NCI-H146 treated with DMSO at 0.1 percent for 48 hours (cell line): ENCODE measurements at regions not wholly inside any gene's neighbourhood (a gene's known extent, or its start where the extent isn't known, plus 50 kb on each side); places are given as distances from the start of the nearest gene placed in this dataset.
A peak's percentile ranks its signal among the peaks of the same experiment; 100 is the strongest.

Experiments used
- DNase-seq: peaks from one replicate; lab custom pipeline; 2025; ENCODE audit not compliant: unreplicated experiment; lab: John Stamatoyannopoulos, UW

- DNase-seq, result no peak
Observed at GRCh38 chr7:106486331-106486730, 174.6 kb downstream of the CCDC71L start.

DNA sequence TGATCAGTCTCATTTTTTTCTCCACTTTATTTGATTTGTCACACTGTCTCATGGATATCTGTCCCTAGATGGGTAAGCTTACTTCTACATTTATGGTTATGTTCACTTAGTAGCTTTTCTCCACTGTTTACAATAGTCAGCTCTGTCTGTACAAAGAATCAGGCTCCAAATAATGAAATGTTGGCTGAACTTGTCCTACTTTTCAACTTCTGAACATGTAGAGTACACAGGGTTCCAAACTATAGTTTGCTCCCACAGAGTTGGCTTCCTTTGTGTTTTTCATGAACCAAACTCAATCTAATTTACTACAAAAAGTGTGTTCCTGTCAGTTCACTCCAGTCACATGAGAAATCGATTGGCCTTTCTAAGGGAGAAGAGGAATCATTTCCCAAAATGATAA lies 175.0 kb downstream of the CCDC71L start:
- DNase-seq, result no peak

- no peak for DNase-seq
Observed at GRCh38 chr7:106485031-106485551, 175.9 kb downstream of the CCDC71L start.

- DNase-seq, result no peak
Observed at GRCh38 chr7:106484562-106484961, 176.4 kb downstream of the CCDC71L start.

- no peak for DNase-seq
Observed at GRCh38 chr7:106482091-106482490, 178.9 kb downstream of the CCDC71L start.

DNA sequence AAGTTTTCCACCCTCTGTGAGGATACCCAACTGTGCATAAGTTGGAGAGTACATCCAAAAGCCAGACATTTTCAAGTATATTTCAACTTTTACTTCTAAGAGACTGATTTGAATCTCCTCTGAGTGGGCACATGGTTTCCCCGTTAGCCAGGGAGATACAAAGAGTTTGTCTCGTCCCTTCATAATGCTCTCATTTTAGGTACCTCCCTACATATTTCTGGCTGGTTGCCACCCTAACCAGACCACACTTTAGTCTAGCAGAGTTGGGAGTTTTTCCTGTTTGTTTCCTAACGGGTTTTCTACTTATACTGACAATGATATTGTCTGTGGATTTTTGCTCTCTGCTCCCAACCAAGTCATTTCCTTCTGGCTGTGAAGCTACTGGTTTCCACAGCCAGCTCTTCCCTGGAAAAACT lies 180.3 kb downstream of the CCDC71L start:
- DNase-seq, result no peak

DNA sequence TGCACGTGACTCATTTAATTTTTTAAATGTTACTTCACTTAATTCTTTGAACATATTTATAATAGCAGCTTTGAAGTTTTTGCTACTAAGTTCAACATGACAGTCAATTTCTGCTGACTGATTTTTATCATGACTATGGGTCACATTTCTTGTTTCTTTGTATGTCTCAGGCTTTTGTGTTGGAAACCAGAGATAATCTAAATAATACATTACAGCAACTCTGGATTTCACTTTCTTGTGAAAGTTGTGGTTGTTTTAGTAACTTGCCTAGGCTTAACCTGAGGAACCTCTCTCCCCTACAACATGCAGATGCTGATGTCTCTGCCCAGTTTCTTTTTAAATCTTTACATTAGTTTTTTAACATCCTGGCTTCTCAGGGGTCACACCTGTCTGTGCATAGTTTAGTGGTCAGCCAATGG lies 180.8 kb downstream of the CCDC71L start:
- no peak for DNase-seq

DNA sequence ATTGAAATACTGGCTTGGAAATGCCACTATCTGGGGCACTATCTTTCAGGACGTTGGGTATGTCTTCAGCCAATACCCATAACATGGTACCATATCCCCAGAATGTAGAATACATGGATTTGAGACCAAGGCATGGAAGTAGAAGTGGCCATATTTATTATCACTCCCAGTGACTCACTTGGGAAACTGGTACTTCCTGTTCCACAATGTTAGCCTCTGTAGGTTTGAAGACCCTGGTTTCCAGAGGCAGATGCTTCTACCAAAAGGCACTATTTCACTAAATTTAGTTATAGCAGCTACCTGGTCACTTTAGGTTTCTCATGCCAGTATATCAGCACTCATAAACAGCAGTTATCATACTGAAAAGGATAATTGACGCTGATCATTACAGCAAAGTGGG lies 184.2 kb downstream of the CCDC71L start:
- DNase-seq, result no peak

DNA sequence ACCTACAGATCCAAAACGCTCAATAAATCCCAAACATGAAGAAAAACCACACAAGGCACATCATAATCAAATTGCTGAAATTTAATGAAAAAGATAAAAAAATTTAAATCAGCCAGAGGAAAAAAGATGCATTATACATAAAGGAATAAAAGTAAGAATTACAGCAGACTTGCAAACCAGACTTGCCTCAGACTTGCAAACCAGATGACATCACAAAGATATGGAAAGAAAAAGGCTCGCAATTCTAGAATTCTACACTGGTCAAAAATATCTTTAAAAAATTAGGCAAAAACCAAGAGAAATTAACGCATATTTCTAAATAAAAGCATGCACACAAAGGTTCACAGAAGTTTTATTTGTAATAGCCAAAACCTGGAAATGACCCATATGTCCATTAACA lies 188.0 kb upstream of the NAMPT start:
- no peak for DNase-seq

DNA sequence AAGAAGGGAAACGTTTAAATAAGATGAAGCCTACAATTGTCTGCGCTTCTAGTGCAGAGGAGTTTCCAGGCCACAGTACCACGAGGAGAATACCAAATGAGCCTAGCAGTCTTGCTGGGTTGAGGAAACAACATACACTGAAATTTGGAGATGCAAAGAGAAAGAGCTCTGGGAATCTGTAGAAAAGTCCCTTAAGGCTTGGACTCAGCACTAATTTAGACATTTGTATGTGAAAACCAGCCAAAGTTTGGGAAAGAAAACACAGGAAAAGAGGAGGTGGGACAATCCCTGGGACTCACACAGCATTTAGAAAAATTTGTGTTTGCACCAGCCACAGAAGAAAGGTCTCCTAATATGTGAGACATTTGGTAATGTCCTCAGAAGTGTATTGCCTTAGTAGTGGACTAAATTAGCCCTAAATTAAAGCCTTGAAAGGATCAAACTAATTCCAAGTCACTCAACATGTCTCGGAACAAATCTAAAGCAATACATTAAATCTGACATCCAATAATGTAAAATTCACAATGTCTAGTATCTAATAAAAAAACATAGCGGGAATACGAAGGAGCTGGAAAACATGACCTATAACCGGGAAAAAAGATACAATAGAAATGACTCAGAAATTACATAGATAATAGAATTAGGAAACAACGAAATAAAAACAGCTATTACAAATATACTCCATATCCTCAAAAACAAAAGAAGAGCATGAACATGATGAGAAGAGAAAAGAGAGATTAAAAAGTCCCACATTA lies 187.1 kb upstream of the NAMPT start:
- DNase-seq, result no peak

DNA sequence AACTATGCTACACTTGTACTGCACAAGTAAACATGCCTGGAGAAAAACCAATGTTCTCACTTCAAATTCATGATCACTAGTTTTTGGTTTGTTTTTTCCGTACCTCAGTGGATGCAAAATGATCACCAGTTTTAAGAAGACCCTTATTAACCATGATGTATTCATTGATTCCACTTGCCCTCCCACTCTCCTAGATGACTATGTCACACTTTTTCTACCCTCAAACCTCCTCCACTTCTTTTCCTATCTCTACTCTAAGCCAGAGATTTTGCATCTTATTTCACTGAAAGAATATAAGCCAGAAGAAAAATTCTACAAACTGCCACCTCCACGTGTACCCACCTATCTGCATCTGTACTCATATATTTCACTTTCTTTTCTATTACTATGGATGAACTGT lies 186.2 kb upstream of the NAMPT start:
- DNase-seq, result no peak

DNA sequence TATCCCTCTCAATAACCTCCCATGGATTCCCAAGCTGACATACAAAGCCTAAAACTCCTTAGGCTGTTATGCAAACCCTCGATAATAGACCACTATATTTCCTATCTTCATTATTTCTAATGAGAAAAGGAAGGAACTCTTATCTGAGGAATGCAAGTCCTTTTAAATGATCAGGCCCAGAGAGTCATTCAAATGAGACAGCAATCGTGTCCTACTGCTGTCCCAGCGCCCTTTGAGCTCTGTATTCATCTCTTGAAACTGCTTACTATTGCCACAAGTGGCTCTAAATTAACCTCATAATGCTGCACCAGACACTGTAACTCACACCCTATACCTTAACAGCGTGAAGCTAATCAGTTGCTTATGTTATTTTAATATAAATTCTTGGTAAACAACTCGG lies 182.1 kb upstream of the NAMPT start:
- DNase-seq, result no peak

DNA sequence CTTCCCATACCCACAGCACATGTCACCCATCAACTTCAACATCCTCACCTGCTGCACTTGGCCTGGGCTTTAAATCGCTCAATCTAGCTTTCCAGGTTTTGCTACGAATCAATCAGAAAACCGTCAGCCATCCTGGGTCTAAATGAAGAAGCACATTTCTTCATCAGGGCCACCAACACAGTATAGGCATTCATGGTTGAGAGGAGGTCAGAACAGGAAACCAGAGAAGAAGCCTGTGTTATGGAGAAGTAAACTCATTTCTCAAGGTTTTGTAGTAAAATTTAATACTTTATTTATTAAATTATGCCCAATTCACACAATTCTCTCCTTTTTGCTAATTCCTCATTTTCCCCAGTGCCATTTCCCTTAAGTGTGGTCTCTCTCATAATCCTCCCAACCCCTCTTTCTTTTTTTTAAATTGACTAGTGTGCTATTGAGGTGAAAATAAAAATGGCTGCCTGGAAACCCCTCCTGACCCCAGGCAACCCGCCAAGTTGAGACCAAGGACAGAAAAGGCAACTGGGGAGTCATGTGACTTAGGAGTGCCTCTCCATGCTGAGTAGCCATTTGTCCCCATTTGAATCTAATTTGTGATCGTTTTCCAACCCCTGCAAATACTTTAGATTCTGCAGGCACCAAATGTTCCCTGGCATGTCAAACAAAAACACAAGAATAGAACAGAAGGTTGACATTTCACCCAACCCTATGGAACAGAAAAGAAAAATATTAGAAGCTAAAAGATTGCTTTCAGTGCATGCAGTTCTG lies 181.1 kb upstream of the NAMPT start:
- DNase-seq, result no peak

GRCh38 chr7:106464651-106465050 lies 179.9 kb upstream of the NAMPT start:
- DNase-seq, result no peak

GRCh38 chr7:106463851-106464611 lies 179.2 kb upstream of the NAMPT start:
- DNase-seq, result no peak

DNA sequence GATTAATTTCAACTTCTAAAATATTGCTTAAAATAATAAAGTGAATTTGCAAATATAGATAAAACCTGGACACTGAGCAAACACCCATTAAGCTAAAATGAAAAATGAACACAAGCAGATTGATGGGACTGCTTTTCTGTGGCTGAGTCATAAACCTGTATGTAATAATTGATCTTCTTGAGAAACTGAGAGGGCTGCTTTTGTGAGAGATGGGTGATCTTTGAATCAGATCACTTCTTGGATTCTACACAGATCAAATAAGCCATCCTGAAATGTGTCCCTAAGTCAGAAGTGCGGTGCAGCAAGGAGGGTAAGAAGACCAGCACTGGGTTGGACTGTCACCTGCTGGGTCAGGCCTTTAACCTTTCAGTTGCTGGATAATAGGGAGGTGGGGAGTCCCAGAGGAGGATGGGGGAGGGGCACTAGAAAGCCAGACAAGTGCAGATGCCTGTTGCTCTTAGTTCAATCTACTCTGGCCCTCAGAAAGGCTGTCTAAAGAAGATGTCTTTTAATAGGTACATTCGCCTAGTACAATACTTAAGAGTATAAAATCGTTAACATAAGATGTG lies 178.2 kb upstream of the NAMPT start:
- no peak for DNase-seq

DNA sequence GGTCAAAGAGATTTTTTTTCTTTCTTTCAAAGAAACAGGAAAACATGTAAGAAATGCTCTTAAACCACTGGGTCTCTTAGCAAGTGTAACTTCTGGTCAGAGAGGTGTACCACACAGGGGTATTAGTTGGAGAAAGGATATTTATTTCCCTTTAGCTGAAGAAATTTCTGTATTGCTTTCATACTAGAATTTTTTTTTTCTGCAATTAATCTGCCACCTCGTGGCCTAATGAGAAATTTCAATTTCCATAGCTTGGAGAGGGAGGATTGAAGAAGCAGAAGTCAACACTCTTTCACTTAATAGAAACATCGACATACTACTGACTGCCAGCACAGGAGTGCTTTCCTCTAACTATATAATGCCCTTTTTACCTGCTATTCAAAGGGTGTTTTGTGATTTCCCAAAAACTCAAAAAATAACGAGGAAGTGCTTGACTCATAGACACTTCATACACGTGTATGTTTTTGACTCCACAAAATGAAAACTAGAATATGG lies 177.6 kb upstream of the NAMPT start:
- DNase-seq, result peak; percentile 8

DNA sequence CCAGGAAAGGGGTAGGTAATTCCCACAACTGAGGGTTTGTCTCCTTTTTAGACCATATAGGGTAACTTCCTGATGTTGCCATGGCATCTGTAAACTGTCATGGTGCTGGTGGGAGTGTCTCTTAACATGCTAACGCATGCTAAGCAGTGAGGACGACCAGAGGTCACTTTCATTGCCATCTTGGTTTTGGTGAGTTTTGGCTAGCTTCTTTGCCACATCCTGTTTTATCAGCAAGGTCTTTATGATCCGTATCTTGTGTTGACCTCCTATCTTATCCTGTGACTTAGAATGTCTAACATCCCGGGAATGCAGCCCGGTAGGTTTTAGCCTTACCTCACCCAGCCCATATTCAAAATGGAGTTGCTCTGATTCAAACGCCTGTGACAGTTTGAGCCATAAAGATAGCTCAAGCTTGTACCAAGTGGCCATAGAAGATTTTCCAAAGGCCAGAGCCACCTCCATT lies 176.0 kb upstream of the NAMPT start:
- no peak for DNase-seq

DNA sequence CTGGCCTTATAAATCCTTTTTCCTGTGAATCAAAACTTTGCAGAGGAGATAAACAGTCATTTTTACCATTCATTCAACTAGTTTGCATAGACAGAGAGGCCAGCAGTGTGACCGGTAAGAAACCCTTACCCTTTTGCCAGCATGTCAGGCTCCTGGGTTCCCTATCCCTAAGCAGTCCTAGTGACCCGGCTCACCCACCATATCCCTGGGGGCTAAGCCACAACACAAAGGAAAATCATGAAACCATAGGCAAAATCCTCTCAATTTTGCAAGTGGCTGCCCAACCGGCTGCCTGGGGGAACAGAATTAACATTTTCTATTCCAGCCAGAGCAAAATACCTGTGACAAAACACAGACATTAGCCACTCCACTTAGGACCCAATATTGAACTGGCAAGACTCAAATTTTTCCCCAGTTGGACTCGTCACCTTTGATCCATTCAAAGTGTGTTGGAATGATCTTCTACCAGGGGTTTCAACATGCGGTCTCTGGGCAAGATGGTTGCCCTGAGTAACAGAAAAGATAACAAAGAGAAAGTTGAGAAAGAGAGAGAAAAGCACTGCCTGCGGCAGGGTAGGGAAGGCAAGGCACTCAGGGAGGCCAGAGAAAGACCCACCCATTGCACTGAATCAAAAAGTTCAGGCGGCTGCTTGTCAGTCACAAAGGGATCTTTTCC lies 174.8 kb upstream of the NAMPT start:
- no peak for DNase-seq

DNA sequence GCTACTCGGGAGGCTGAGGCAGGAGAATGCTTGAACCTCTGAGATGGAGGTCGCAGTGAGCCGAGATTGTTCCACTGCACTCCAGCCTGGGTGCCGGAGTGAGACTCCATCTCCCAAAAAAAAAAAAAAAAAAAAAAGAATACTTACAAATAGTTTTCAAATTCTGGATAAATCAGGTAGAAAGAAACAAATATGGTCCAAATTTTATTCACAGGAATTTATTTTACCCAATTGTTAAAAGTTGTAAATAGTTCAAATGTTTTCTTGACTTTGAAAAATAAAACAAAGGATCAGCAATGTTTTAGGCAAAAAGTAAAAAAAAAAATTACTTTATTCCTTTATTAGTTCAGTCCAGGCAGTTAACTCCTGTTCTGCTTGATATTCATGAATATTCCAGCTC lies 172.9 kb upstream of the NAMPT start:
- no peak for DNase-seq
